ENCODE measurements at regions not wholly inside any gene's neighbourhood (a gene's known extent, or its start where the extent isn't known, plus 50 kb on each side); places are given as distances from the start of the nearest gene placed in this dataset.
"Not testable (repeated sequence)": the region's sequence is repeated elsewhere in the genome, so short reads cannot be mapped to it uniquely, and the experiment has no call there.

DNA sequence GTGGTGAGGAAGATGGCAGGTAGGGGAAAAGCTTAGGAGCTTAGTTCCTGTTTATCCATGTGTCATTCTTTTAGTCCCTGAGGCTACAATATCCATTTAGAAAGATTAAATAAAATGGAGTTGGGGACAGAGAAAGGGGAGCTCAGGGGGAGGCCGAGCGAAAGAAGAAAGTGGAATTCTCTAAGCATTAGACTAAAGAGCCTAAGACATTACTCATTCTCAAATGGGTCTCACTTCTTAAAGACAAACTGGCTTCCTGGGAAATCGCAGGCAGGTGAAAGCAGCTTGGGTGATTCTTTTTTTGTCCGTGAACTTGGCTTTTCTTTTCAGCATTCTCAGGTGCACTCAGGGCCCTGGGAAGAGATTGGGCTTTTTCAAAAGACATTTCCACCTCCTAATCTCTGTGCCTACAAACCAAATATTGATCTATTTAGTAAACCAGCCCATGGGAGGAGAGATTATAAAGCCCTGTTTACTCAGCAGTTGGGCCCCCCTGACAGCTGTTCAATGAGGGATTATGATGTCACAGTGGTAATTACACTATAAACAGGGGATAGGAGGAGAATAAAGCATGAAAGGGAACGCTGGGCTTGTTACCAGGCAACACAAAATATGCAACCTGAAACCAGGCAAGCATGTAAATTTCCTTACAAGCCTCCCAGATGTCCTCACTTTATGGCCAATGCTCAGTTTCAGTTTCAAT, 584.0 kb downstream of the ACTL7B start:
- peak in 2 of 4 experiments; percentile 17 to 33 for DNase-seq

DNA sequence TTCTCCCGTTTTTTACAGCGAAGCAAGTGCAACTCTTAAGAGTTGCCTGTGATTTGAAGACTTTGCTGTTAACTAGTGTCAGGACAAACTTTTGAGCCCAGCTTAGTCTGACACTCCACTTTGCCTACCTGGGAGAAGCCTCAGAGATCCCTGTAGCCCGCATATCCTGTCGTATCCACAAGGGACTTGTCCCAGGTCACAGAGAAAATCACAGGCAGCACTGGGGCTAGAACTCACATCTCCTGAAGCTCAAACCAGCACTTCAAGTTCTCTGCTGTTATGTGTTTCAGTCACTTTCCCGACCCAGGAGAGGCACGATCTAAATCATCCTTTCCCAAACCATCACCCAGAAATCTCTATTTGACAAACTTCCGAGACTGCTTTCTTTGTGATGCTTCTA, 584.5 kb downstream of the ACTL7B start:
- no peak for DNase-seq

DNA sequence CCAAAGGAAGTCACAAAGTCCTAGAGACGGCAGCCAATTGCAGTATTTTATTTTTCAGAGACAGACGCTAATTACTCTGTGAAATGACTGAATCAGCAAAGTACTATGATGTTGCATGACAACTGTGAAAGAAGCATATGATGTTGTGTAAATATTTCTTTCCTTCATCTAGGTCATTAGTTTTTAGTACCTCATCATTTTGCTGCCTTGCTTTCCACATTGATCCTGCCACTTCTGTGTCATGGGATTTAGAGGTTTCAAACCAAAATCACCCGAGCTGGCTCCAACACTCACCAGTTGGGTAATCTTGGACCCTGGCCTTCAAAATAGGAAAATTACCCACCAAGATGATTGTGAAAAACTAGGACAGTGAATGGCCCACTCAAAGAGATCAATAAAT, 585.2 kb downstream of the ACTL7B start:
- no peak for DNase-seq

DNA sequence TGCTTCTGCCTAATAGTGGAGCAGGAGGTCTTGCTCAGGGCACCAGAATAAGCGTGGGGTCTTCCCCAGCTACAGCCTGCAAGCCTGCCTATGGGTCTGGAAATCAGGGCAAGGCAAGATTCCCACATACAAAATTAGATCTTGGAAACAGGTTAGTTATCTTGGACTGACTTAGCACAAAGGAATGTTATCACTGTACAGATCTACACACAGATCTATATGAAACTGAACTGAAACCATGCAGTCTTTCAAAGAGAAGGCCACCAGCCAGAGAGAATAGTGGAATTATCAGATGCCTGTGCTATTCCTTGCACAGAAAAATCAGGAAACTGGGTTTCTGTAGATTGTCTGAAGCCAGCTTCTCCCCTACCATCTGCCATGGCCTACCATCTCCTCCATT, 585.7 kb downstream of the ACTL7B start:
- no peak for DNase-seq

DNA sequence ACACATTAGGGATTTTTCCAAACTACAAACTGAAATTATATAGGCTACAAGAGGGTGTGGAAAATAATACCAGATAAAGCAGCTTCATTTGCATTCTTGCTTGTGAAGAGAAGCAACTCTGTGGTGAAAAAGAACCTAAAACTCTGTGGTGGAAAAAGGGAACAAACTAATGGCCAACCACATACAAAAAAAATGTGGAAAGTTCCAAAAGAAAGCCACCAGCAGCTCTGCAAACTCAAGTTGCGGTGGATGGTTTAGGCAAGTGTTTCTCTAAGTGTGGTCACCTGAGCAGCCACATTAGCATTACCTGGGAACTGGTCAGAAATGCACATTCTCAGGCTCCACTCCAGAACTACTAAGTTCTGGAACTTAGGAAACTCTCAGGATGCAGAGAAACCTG, 586.4 kb downstream of the ACTL7B start:
- DNase-seq = peak; percentile 21 to 62 (median 37)

DNA sequence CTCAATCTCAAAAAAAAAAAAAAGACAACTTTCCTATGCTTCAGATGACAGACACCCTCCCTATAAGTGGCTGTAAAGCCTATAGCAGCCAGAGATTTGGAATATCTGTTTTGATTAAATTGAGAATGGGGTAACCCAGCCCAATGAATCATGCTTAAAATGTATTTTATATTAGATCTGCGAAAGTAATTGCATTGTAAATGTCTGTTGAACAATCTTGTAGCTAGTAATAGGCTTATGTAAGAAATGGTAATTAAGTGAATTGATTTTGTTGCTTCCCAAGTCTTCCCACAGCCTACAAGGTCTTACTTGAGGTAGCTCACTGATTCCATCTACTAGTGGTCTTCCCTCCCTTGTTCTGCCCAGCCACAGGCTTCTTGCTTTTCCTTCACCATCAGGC, 590.7 kb downstream of the ACTL7B start:
- DNase-seq = no peak

DNA sequence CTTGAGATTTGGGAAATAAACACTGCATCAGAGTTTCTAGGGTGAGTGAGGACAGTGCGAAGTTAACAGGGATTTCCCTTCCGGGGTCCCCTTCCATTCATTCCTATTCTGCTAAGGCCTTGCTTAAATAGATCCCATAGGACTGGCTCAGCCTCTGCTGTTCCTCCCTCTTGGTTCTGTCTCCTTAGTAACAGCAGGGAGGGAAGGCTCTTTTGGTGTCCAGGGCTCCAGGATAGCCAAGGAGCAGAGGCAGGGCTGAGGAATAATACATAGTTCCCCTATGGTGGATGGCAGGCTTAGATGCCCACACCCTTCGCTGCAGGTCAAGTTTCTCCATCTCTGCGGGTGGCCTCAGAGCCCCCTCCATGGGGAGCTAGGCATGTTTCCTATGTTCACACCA, 591.7 kb downstream of the ACTL7B start:
- DNase-seq = no peak

DNA sequence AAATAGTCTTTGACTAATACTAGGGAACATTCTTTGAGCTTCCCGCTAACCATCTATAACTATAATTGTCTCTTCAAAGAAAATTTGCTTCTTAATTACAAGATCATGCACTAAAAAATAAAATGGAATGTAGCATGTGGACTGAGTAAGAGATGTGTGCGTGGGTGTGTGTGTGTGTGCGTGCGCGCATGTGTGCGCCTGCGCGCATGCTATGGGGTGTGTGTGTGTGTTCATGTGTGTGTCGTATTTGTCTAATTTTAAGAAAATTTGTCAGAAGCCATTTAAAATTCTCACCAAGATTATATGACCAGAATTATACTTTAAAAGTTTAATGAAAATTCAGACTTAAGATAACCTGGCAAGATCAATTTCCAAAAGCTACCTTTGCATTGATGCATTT, 593.0 kb downstream of the ACTL7B start:
- no peak for DNase-seq

DNA sequence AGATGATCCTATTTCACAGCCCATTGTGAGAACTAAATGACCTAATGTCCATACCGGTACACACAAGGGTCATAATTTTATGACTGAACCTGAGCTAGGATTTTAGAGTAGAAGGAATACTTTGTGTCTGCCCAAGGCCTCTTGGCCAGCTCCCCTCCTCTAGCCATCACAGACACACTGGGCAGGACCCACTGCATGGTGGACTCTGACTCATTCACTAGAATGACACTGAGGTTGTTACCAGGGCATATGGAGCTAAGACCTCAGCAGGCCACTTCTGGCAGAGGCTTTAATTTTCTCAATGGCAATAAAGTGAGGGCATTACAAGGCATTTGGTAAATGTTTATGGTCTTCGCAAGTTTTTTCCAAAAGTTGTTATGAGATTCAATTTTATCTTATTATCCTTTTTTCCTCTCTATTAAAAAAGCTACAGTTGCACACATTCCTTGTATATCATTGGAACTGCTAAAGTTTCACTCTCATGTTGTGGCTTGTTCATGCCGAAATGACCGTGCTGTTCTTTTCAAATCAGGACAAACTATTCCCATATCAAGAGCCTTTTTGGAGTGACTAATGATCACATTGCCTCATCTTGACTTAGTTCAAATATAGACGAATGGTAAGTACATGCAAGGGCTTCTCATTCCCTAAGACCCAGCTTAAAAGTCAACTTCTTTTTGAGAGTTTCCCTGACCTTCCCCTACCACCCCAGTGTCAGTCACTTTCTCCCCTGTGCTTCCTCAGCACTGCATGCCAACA, 595.7 kb downstream of the ACTL7B start:
- DNase-seq = no peak

DNA sequence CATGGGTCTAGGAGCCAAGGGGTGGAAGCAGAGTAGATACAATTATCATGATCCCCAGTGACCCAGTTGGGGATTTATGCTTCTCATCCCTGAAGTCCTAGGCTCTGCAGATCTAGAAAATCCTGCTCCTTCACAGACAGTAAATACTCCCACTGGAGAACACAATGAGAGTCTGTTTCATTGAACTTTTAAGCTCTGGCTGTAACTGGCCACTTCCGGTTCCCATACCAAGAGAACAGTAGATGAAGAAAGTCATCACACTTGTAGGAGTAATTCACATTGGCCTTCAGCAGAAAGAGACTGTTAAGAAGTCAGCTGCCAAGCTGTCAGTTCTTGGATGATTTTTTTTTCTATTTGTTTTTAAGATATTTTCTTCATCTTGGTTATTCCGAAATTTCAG, 597.1 kb downstream of the ACTL7B start:
- no peak for DNase-seq

DNA sequence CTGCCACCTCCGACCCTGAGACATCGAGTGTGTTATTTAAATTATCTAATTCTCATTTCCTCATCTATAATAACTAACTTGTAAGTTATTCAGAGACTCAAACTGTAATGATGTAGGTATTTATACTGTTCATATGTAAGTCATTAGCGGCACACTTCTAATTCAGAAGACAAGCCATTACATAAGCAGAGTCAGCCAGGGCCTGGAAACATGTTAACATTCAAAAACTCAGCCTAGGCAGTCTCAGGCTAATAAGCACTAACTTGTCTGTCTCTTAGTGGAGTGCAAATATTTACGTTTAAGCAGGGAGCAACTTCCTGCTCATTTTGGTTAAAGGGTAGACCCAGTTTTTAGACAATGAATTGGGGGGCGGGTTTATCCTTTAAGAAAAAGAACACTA, 598.4 kb downstream of the ACTL7B start:
- DNase-seq = no peak

DNA sequence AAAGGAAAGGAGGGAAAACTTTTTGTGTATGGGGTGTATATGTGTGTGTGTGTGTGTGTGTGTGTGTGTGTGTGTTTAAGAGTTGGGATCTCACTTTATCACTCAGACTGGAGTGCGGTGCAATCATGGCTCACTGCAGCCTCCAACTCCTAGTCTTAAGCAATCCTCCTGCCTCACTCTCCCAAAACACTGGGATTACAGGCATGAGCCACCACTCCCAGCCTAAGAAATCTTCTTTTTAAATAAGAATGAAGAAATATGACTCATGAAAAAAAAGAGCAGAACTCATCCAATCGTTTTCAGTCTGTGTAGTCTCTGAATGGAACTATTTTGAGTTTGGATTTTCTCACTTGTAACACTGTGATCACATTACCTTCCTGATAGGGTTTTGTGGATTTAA, 601.5 kb downstream of the ACTL7B start:
- DNase-seq = no peak

DNA sequence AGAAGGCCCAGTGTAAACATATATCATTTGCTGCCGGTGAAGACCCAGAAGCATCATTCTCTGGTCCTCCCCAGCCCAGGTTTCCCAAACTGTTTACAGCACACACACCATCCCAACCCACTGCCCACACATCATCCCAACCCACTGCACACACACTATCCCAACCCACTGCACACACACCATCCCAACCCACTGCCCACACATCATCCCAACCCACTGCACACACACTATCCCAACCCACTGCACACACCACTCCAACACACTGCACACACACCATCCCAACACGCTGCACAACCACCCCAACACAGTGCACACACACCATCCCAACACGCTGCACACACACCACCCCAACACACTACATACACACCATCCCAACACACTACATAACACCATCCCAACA, 608.4 kb downstream of the ACTL7B start:
- DNase-seq = not testable (repeated sequence)

DNA sequence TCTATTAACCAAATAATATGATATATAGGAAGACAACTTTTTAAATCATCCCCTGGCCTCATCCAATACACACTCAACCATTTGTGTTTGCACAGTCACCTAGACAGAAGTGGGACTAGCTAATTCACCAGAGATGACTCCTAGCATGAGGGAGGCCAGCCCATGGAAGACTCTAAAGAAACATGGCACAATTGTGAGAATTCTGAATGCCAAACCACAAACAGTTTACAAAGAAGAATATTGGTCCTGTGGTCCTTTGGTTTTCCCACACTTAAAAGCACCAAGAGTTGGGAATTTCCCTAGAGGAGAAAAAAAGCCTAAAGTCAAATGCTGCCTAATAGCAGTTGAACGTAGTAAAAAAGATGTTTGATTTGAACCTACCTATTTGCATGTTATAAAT, 609.9 kb downstream of the ACTL7B start:
- no peak for DNase-seq

DNA sequence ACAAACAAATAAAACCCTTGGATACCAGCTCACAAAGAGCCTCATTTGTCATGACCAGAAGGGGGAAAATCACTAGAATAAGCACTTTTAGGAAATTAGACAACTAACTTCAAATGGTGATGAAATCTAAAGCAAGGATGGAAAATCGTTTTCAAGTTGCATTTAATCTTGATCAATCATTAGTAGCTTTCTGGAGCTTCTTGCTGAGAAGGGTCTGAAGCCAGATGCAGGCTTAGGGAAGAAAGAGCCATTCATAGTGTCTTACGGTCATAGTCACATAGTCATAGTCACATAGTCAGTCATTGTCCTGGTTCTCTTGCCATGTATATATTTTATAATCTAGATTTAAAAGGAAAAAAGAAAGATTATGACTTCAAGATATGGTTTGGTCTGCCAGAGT, 610.5 kb downstream of the ACTL7B start:
- no peak for DNase-seq

DNA sequence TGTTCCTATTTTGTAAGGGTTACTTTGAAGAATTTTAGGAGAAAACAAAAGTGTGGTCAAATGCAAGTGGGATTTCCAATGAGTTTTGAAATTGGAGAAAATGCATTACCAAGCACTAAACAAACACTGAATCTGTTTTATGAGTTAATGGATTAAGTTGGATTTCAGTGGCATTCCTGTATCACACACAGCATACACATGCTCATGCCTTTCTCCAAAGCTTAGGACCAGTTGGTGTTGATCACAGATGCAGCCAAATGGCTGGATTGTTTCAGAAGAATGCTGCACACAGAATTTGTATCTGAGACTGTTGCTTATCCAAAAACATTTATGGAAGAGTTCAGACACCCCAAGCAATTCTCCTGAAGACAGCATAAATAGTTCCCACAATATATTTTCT, 611.1 kb downstream of the ACTL7B start:
- DNase-seq = no peak

DNA sequence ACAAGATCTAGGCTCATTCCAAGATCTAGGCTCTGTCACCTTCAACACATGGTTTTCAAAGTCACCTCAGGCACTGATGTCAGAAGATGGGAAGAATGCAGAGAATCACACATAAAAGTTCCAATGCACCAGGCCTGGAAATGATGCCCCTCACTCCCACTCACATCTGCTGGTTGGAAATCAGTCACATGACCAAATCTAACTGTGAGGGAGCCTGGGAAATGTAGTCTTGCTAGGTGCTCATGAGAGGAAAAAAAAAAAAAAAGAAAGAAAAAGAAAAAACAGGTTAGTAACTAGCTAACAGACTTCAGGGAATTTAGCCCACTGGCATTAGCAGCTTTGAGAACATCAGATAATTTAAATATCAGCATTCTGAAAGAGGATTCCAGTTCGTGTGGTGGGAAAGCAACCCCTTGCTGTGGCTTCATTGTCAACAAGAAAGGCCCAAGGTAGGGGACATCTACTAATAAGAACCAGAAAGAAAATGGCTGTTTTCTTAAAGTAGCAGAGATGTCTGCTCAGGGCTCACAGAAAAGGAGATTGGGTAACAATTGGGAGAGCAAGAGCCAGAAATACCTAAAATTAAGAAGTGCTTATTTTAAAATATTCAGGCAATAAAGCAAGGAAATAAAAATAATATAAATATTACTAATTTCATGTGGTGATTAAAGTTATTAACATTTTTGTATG, 614.3 kb downstream of the ACTL7B start:
- no peak for DNase-seq

DNA sequence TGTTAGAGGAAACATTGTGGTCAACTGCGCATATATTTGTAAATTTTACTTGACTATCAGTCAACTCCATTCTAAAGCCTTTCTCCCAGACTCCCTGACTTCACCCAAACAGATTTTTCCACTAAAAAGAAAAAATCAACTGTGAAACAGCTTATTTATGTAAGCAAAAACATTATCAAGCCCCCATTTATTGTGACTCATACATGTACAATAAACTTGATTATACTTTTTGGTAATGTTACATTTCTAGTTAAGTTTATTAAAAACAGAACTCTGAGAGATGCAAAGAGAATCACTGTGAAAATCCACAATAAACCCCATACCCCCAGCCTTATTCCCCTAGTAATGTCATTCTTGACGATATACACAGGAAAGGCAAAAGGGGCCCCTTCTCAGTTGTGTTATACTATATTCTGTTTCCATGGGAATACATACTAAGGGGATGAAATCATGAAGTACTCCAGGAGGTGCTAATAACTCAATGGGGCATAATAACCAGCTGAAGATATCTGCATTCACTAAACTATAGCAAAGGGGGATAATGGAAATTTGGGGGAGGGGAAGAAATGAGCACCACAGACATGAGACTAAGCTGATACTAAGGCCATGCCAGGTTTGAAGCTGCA, 616.0 kb downstream of the ACTL7B start:
- no peak for DNase-seq

DNA sequence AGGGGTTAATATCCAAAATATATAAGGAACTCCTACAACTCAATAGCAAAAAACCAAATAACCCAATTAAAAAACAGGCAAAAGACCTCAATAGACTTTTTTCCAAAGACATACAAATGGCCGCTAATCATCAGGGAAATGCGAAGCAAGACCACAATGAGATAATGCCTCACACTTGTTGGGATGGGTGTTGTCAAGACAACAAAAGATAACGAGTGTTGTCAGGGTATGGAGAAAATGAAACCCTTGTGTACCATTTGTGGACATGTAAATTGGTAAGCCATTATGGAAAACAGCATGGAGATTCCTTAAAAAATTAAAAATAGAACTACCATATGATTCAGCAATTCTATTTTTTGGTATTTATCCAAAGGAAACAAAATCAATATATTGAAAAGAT, 620.2 kb downstream of the ACTL7B start:
- DNase-seq = no peak

DNA sequence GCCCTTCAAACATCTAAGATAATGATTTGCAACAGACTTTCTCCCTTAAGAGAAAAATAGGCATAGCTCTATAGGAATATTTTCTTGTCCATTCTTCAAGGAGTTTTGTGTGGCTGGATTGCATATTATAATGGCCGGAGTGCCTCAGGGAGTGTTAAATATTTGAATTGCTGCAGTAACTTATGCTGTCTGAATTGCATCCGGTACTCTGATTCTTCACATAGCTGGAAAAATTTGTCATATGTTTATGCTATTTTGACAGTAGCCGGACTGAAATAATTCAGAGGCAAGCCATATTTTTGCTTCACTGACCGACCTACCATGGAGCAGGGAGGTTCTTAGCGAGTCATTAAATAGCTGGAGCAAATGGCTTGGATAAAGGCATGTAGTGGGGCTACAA, 621.0 kb downstream of the ACTL7B start:
- DNase-seq = no peak

DNA sequence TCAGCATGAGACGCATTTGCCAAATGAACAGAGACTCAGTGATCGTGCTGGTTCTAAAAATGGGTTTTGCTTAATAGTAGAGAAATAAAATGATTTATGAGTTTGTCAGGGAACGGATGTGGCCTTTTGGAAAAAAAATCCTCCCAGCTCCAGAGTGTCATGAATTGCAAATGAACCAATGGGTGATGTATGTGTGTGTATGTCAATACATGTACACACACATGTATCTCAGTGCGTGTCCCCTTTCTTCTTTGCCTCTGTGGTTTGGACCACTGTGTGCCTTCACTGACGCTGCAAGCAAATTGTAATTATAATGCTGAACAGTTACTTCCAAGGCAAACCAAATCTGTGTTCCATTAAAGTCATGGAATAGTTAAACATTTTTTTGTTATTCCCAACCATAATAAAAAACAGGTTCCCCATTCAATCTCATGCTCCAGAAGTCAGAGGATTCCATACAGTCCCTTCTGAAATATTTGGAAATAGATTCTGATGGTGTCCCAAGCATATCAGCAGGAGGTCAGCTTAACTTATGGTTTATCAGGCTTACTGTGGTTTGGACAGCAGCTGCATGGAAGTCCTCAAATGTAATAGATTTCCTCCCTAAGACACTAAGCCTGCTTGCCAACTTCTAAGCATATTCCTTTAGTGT, 630.5 kb downstream of the ACTL7B start:
- no peak for DNase-seq

DNA sequence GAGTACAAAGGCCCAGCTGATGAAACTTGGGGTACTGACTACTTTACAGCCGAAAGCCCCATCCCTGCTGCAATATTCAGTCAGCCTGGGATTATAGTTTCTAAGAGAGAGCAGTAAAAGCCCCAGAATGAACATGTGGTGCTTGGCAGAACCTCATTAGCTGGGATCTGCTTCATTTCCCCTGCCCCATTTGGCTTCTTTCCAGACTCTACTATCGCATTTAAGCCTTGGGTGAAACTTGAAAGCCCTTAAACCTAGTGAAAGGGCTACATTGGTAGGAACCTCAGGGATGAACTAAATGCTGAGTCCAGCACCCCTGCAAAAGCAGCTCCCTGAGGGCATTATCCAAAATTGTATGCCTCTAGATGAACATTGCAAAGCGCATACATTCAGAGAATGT, 631.1 kb downstream of the ACTL7B start:
- no peak for DNase-seq

DNA sequence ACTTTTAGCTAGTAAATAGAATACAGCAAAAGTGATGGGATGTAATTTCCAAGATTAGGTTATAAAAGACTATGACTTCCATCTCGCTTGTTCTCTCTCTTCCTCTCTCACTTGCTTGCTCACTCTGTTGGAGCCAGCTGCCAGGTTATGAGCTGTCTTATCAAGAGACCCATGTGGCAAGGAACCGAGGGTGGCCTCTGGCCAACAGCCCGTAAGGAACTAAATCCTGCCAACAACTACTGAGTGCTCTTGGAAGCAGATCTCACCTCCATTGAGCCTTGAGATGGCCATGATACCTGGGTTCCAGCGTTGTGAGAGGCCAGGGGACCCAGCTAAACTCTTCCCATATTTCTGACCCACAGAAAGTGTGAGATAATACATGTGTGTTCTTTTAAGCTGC, 636.1 kb downstream of the ACTL7B start:
- DNase-seq = no peak
